A549 (cell line): ENCODE measurements at regions not wholly inside any gene's neighbourhood (a gene's known extent, or its start where the extent isn't known, plus 50 kb on each side); places are given as distances from the start of the nearest gene placed in this dataset.

ENCODE experiments used
- ATAC-seq, 2 experiments: fragments of 200-7000 bp in 1 of 2; fragments of >200 bp in 1 of 2; cut with Nextera tagmentation in 1 of 2; cut with Tn5 transposase in 1 of 2; 3 replicates each; pipeline versions ENCODE4 v1.8.0 to v1.9.1; 2018 to 2020; ENCODE audit warnings: mild to moderate bottlenecking in 1 of 2, moderate library complexity in 1 of 2
- CTCF ChIA-PET: fragments of 300-600 bp; sonication (Branson Sonifier 250); formaldehyde crosslinking; extraction: SDS; loops from one replicate; lab custom pipeline; 2021; ENCODE audit warnings: antibody characterized with exemption, inconsistent platforms; lab: Yijun Ruan, JAX
- POLR2A ChIA-PET: fragments of 350-600 bp; formaldehyde crosslinking; extraction: SDS; loops from one replicate; lab custom pipeline; 2021; ENCODE audit warnings: antibody characterized with exemption, inconsistent platforms; lab: Yijun Ruan, JAX
- DNase-seq, 2 experiments: peaks; one replicate each; pipeline versions ENCODE4 v3.0.0 to v3.0.0-alpha.2; 2011 to 2016; ENCODE audit warnings: low read depth in 1 of 2, low spot score in 1 of 2
- FAIRE-seq: peaks from 2 replicates; lab custom pipeline; 2011; peaks lifted over from hg19 to GRCh38; lab: Jason Lieb, UNC
- H3K27ac ChIP-seq, 2 experiments: fragments of >200 bp; sonication (Bioruptor Twin); formaldehyde crosslinking; 3 replicates each; pipeline ENCODE4 v1.5.1; 2016 to 2017
- H3K4me1 ChIP-seq: fragments of >200 bp; sonication (Bioruptor Twin); formaldehyde crosslinking; 3 replicates; pipeline ENCODE4 v1.6.1; 2016
- H3K4me2 ChIP-seq: fragments of >200 bp; sonication (Bioruptor Twin); formaldehyde crosslinking; 3 replicates; pipeline ENCODE4 v1.6.1; 2016
- H3K4me3 ChIP-seq: fragments of >200 bp; sonication (Bioruptor Twin); formaldehyde crosslinking; 3 replicates; pipeline ENCODE4 v1.5.1; 2016
- H3K9me3 ChIP-seq: fragments of >200 bp; sonication (Bioruptor Twin); formaldehyde crosslinking; 3 replicates; pipeline ENCODE4 v1.6.1; 2016
- BCL3 ChIP-seq: fragments of >200 bp; sonication (Bioruptor Twin); formaldehyde crosslinking; IDR thresholded peaks from 3 replicates; pipeline ENCODE4 v1.6.1; 2016
- CBX2 ChIP-seq: fragments of 200-600 bp; sonication (generic); IDR thresholded peaks from 2 replicates; pipeline ENCODE4 v1.6.1; 2016; ENCODE audit warnings: low read depth, mild to moderate bottlenecking, borderline replicate concordance
- CBX8 ChIP-seq: fragments of 200-600 bp; sonication (generic); IDR thresholded peaks from 2 replicates; pipeline ENCODE4 v1.6.1; 2016
- CEBPB ChIP-seq, 2 experiments: fragments of >200 bp in 1 of 2; sonication (Bioruptor Twin) in 1 of 2; formaldehyde crosslinking in 1 of 2; IDR thresholded peaks; 2 replicates each; pipeline ENCODE4 v1.6.1; 2012 to 2016
- CHD2 ChIP-seq: fragments of 150-350 bp; IDR thresholded peaks from 2 replicates; pipeline ENCODE4 v1.6.1; 2014; ENCODE audit warnings: low read length; ENCODE audit not compliant: partially characterized antibody
- CTCF ChIP-seq: fragments of >200 bp; sonication (Bioruptor Twin); formaldehyde crosslinking; IDR thresholded peaks from 3 replicates; pipeline ENCODE4 v1.5.1; 2016
- E2F6 ChIP-seq: IDR thresholded peaks from 2 replicates; pipeline ENCODE4 v1.6.1; 2012; ENCODE audit warnings: low read depth, borderline replicate concordance
- EHF ChIP-seq: fragments of 250-450 bp; sonication (Bioruptor Pico); IDR thresholded peaks from 2 replicates; pipeline ENCODE4 v1.5.0; 2020; ENCODE audit warnings: mild to moderate bottlenecking
- EHMT2 ChIP-seq: fragments of 200-600 bp; sonication (generic); IDR thresholded peaks from 2 replicates; pipeline ENCODE4 v1.6.1; 2016; ENCODE audit warnings: antibody characterized with exemption, low read depth, mild to moderate bottlenecking, moderate library complexity
- EP300 ChIP-seq, 2 experiments: fragments of >200 bp; sonication (Bioruptor Twin); formaldehyde crosslinking; IDR thresholded peaks; 2 replicates in 1 of 2; 3 replicates in 1 of 2; pipeline ENCODE4 v1.6.1; 2016 to 2017
- ESRRA ChIP-seq: fragments of 150-350 bp; IDR thresholded peaks from 2 replicates; pipeline ENCODE4 v1.6.1; 2014; ENCODE audit warnings: mild to moderate bottlenecking, low read length, borderline replicate concordance
- FOSB ChIP-seq: fragments of 250-450 bp; sonication (Bioruptor Pico); IDR thresholded peaks from 2 replicates; pipeline ENCODE4 v1.5.0; 2020; ENCODE audit warnings: mild to moderate bottlenecking, moderate library complexity
- FOXS1 ChIP-seq: fragments of 250-450 bp; sonication (Bioruptor Pico); IDR thresholded peaks from 2 replicates; pipeline ENCODE4 v1.5.0; 2020; ENCODE audit warnings: mild to moderate bottlenecking, moderate library complexity
- HES2 ChIP-seq: fragments of >200 bp; sonication (Bioruptor Twin); formaldehyde crosslinking; IDR thresholded peaks from 2 replicates; pipeline ENCODE4 v1.6.1; 2016
- HEYL ChIP-seq: fragments of 250-450 bp; sonication (Bioruptor Pico); IDR thresholded peaks from 2 replicates; pipeline ENCODE4 v1.8.0; 2021; ENCODE audit warnings: mild to moderate bottlenecking, moderate library complexity
- HOXB13 ChIP-seq: fragments of 250-450 bp; sonication (Bioruptor Pico); IDR thresholded peaks from 2 replicates; pipeline ENCODE4 v1.5.0; 2020; ENCODE audit warnings: low read depth, mild to moderate bottlenecking, moderate library complexity
- JUNB ChIP-seq: fragments of >200 bp; sonication (Bioruptor Twin); formaldehyde crosslinking; IDR thresholded peaks from 2 replicates; pipeline ENCODE4 v1.6.1; 2016
- KDM5A ChIP-seq: fragments of 200-600 bp; sonication (generic); IDR thresholded peaks from 2 replicates; pipeline ENCODE4 v1.6.1; 2016; ENCODE audit warnings: antibody characterized with exemption, mild to moderate bottlenecking
- MAX ChIP-seq: IDR thresholded peaks from 2 replicates; pipeline ENCODE4 v1.6.1; 2012
- MAZ ChIP-seq: fragments of 150-350 bp; IDR thresholded peaks from 2 replicates; pipeline ENCODE4 v1.6.1; 2014; ENCODE audit warnings: antibody characterized with exemption, low read depth, low read length, borderline replicate concordance
- MYC ChIP-seq: IDR thresholded peaks from 2 replicates; pipeline ENCODE4 v1.6.1; 2012; ENCODE audit warnings: mild to moderate bottlenecking, inconsistent platforms, low read length, improper control_type of control experiment, borderline replicate concordance
- NFE2L2 ChIP-seq: fragments of 150-350 bp; conservative IDR thresholded peaks from 2 replicates; pipeline ENCODE4 v1.6.1; 2014; ENCODE audit warnings: low read length
- POLR2A ChIP-seq: IDR thresholded peaks from 2 replicates; pipeline ENCODE4 v1.6.1; 2012; ENCODE audit warnings: mild to moderate bottlenecking, low read length
- RAD21 ChIP-seq, 2 experiments: fragments of >200 bp in 1 of 2; sonication (Bioruptor Twin) in 1 of 2; formaldehyde crosslinking in 1 of 2; IDR thresholded peaks in 1 of 2; conservative IDR thresholded peaks in 1 of 2; 2 replicates in 1 of 2; 3 replicates in 1 of 2; pipeline ENCODE4 v1.6.1; 2012 to 2018; ENCODE audit warnings: inconsistent platforms in 1 of 2
- RARB ChIP-seq: fragments of 250-450 bp; sonication (Bioruptor Pico); IDR thresholded peaks from 2 replicates; pipeline ENCODE4 v1.8.0; 2021; ENCODE audit warnings: mild to moderate bottlenecking, moderate library complexity
- RCOR1 ChIP-seq: fragments of 150-350 bp; IDR thresholded peaks from 2 replicates; pipeline ENCODE4 v1.6.1; 2014; ENCODE audit warnings: antibody characterized with exemption, low read length, low read depth
- USF2 ChIP-seq: fragments of 450-650 bp; IDR thresholded peaks from 2 replicates; pipeline ENCODE4 v1.6.1; 2014; ENCODE audit warnings: antibody characterized with exemption
- ZC3H11A ChIP-seq: fragments of 450-650 bp; IDR thresholded peaks from 2 replicates; pipeline ENCODE4 v1.6.1; 2014; ENCODE audit warnings: antibody characterized with exemption, mild to moderate bottlenecking
- ZFP36 ChIP-seq: fragments of 450-650 bp; IDR thresholded peaks from 2 replicates; pipeline ENCODE4 v1.6.1; 2014; ENCODE audit warnings: borderline replicate concordance; ENCODE audit not compliant: partially characterized antibody
- ZNF302 ChIP-seq: fragments of 250-450 bp; sonication (Bioruptor Pico); IDR thresholded peaks from 2 replicates; pipeline ENCODE4 v1.9.0; 2021; ENCODE audit warnings: inconsistent platforms, mild to moderate bottlenecking, moderate library complexity
- WGBS: methylation state at CpG from one replicate; pipeline ENCODE4 v1.1.6; 2017; ENCODE audit errors: missing lambda C conversion rate; 5-methylcytosine and 5-hydroxymethylcytosine counted together

- H3K4me1 ChIP-seq = no peaks in the 10 kb centered on the region
- no peak for DNase-seq
- no peak for ATAC-seq
- no peaks in the 10 kb centered on the region; the same call in 2 of the 3 replicates for H3K9me3 ChIP-seq
- POLR2A ChIA-PET = no interaction called here
- no peak overlapping the region for H3K27ac ChIP-seq
- H3K4me2 ChIP-seq = no peak overlapping the region
- TF ChIP-seq CHD2 (no peak), FOXS1 (no peak), MAZ (no peak), EHF (CRISPR knock-in tag) (no peak)
- TF ChIP-seq, all 56 proteins: peak for 0
- CTCF ChIA-PET = no interaction called here
- 16% methylated on average over 8 of the region's 11 CpGs for WGBS
- FAIRE-seq = no peak
- H3K4me3 ChIP-seq = no peak overlapping the region
Measured at GRCh38 chr15:25189551-25189950, 234.8 kb downstream of the SNRPN start.

GRCh38 chr15:25192651-25193050 lies 237.9 kb downstream of the SNRPN start:
- DNase-seq = no peak
- ChIA-PET POLR2A (no interaction called here), CTCF (no interaction called here)
- no peaks in the 10 kb centered on the region for H3K9me3 ChIP-seq
- TF ChIP-seq POLR2A (no peak), MYC (no peak), ZFP36 (no peak), ZNF302 (CRISPR knock-in tag) (no peak), ESRRA (no peak), EP300 (IDR thresholded peaks at IDR 0.05) (no peak), RARB (no peak), KDM5A (no peak), BCL3 (no peak), CEBPB (IDR thresholded peaks at IDR 0.05) (no peak), MAX (no peak)
- no peak for ATAC-seq
- H3K4me1 ChIP-seq = no peaks in the 10 kb centered on the region
- WGBS = 10% methylated on average over 8 of the region's 11 CpGs
- H3K4me2 ChIP-seq = no peak overlapping the region
- no peak for FAIRE-seq
- no peak overlapping the region for H3K27ac ChIP-seq
- H3K4me3 ChIP-seq = no peak overlapping the region

GRCh38 chr15:25207369-25207768 lies 231.5 kb downstream of the UBE3A start:
- no peak for FAIRE-seq

More at GRCh38 chr15:25207369-25207768, 231.5 kb downstream of the UBE3A start:
- ATAC-seq = no peak
- ChIA-PET POLR2A (no interaction called here), CTCF (no interaction called here)
- H3K4me1 ChIP-seq = no peaks in the 10 kb centered on the region
- no peak overlapping the region for H3K4me2 ChIP-seq
- no peak overlapping the region for H3K27ac ChIP-seq
- no peak for DNase-seq
- no peak overlapping the region for H3K4me3 ChIP-seq
- TF ChIP-seq USF2 = no peak
- no peak for TF ChIP-seq EHMT2
- no peak for TF ChIP-seq ZC3H11A
- no peak for TF ChIP-seq ESRRA
- TF ChIP-seq CTCF = no peak
- TF ChIP-seq CBX2 = no peak
- TF ChIP-seq JUNB = no peak
- TF ChIP-seq POLR2A = no peak
- TF ChIP-seq CBX8 = no peak
- TF ChIP-seq HOXB13 (CRISPR knock-in tag) = no peak
- no peak for TF ChIP-seq E2F6
- TF ChIP-seq NFE2L2 = no peak
- TF ChIP-seq FOSB (CRISPR knock-in tag) = no peak
- TF ChIP-seq HEYL (CRISPR knock-in tag) = no peak
- no peak for TF ChIP-seq RAD21 (conservative IDR thresholded peaks at IDR 0.05 in 1 of 2, IDR thresholded peaks at IDR 0.05 in 1 of 2)
- TF ChIP-seq HES2 = no peak
- no peak for TF ChIP-seq RCOR1
- no peaks in the 10 kb centered on the region for H3K9me3 ChIP-seq
- 0% methylated on average over 1 of the region's 5 CpGs for WGBS
